K562 (cell line): ENCODE measurements at regions not wholly inside any gene's neighbourhood (a gene's known extent, or its start where the extent isn't known, plus 50 kb on each side); places are given as distances from the start of the nearest gene placed in this dataset.

Source experiments
- ATAC-seq: fragments of 200-7000 bp; cut with Tn5 transposase; 3 replicates; pipeline ENCODE4 v1.9.1; 2020; ENCODE audit warnings: moderate library complexity
- BruUV-seq: library from RNA; stranded (reverse); fragments of 400-500 nt; replicated peaks from 2 replicates; lab custom pipeline; 2021; lab: Mats Ljungman, UMichigan
- CTCF ChIA-PET: fragments of 300-600 bp; formaldehyde crosslinking; extraction: SDS; loops from one replicate; lab custom pipeline; 2021; ENCODE audit warnings: low intra/inter-chr PET ratio; lab: Yijun Ruan, JAX
- POLR2A ChIA-PET: fragments of 300-600, 350-650 bp; sonication (Branson Sonifier 250); formaldehyde crosslinking; extraction: SDS; loops from one replicate; lab custom pipeline; 2021; ENCODE audit warnings: antibody characterized with exemption, inconsistent platforms; lab: Yijun Ruan, JAX
- DNase-seq, 4 experiments: peaks; one replicate each; pipeline versions ENCODE4 v3.0.0 to v3.0.0-alpha.2; 2011 to 2018; ENCODE audit warnings: low spot score in 3 of 4, mixed read lengths in 3 of 4; ENCODE audit errors: extremely low read depth in 1 of 4
- FAIRE-seq: peaks from 2 replicates; lab custom pipeline; 2011; peaks lifted over from hg19 to GRCh38; lab: Jason Lieb, UNC
- H2AFZ ChIP-seq: 2 replicates; pipeline ENCODE4 v1.6.0; 2011; ENCODE audit warnings: low read depth, low read length, control low read depth, inconsistent platforms
- H3K27ac ChIP-seq: fragments of 200-600 bp; 3 replicates; pipeline ENCODE4 v1.8.0; 2011; ENCODE audit warnings: low read depth, mild to moderate bottlenecking, control low read depth, inconsistent platforms, low read length, moderate library complexity, mixed read lengths; ENCODE audit errors: extremely low read depth
- H3K27me3 ChIP-seq, 2 experiments: fragments of 300-600 bp in 1 of 2; 2 replicates in 1 of 2; 3 replicates in 1 of 2; pipeline versions ENCODE4 v1.6.0 to v1.8.0; 2011; ENCODE audit warnings: inconsistent platforms in 2 of 2, low read length in 2 of 2, mild to moderate bottlenecking in 1 of 2, mixed read lengths in 1 of 2, moderate library complexity in 1 of 2; ENCODE audit not compliant: control insufficient read depth in 2 of 2, insufficient read depth in 2 of 2
- H3K36me3 ChIP-seq: fragments of 300-600 bp; 3 replicates; pipeline ENCODE4 v1.8.0; 2011; ENCODE audit warnings: mild to moderate bottlenecking, low read length, inconsistent platforms; ENCODE audit not compliant: control insufficient read depth, insufficient read depth
- H3K4me1 ChIP-seq, 2 experiments: fragments of 200-600 bp in 1 of 2; replicated peaks in 1 of 2; 2 replicates in 1 of 2; 3 replicates in 1 of 2; pipeline versions ENCODE4 v1.5.1 to v1.8.0; 2011; ENCODE audit warnings: inconsistent platforms in 2 of 2, low read length in 2 of 2, mild to moderate bottlenecking in 1 of 2, mixed read lengths in 1 of 2, moderate library complexity in 1 of 2; ENCODE audit not compliant: control insufficient read depth in 2 of 2, insufficient read depth in 2 of 2
- H3K4me2 ChIP-seq: 2 replicates; pipeline ENCODE4 v1.6.1; 2011; ENCODE audit warnings: low read length, control low read depth, inconsistent platforms, mixed read lengths; ENCODE audit not compliant: insufficient read depth
- H3K4me3 ChIP-seq: fragments of 200-600 bp; sonication (generic), shearing (Covaris generic); 2 replicates; pipeline ENCODE4 v1.5.1; 2016; ENCODE audit warnings: control low read depth, inconsistent platforms
- H3K79me2 ChIP-seq: fragments of 200-600 bp; 3 replicates; pipeline ENCODE4 v1.8.0; 2011; ENCODE audit warnings: low read length, inconsistent platforms; ENCODE audit not compliant: control insufficient read depth, insufficient read depth
- H3K9ac ChIP-seq, 2 experiments: 2 replicates each; pipeline versions ENCODE4 v1.6.0 to v1.6.1; 2011; ENCODE audit warnings: low read depth in 2 of 2, low read length in 2 of 2, control low read depth in 1 of 2, inconsistent platforms in 1 of 2, mild to moderate bottlenecking in 1 of 2, mixed read lengths in 1 of 2; ENCODE audit not compliant: insufficient read depth in 1 of 2
- H3K9me1 ChIP-seq: one replicate; pipeline ENCODE4 v1.6.0; 2011; ENCODE audit warnings: inconsistent platforms, mild to moderate bottlenecking, low read length, moderate library complexity; ENCODE audit not compliant: control insufficient read depth, insufficient read depth
- H3K9me3 ChIP-seq: replicated peaks from 2 replicates; pipeline ENCODE4 v1.5.1; 2011; ENCODE audit warnings: low read depth, low read length, inconsistent platforms; ENCODE audit not compliant: control insufficient read depth, insufficient read depth
- H4K20me1 ChIP-seq: replicated peaks from 2 replicates; pipeline ENCODE4 v1.6.1; 2011; ENCODE audit warnings: low read length, inconsistent platforms, mixed read lengths; ENCODE audit not compliant: control insufficient read depth, insufficient read depth
- CBX2 ChIP-seq: fragments of 200-600 bp; sonication (generic); IDR thresholded peaks from one replicate; pipeline ENCODE4 v1.6.1; 2012; ENCODE audit warnings: mild to moderate bottlenecking, low read length, inconsistent platforms; ENCODE audit not compliant: insufficient read depth, poor library complexity, severe bottlenecking
- CHD4 ChIP-seq: fragments of 200-600 bp; sonication (generic); IDR thresholded peaks from 3 replicates; pipeline ENCODE4 v1.6.1; 2012; ENCODE audit warnings: low read depth, mild to moderate bottlenecking, mixed read lengths, low read length, inconsistent platforms; ENCODE audit not compliant: insufficient read depth, insufficient replicate concordance, poor library complexity, severe bottlenecking
- MEF2A ChIP-seq: IDR thresholded peaks from 2 replicates; pipeline ENCODE4 v1.6.1; 2011; ENCODE audit warnings: low read depth, mild to moderate bottlenecking, low read length, moderate library complexity; ENCODE audit not compliant: control insufficient read depth
- MXI1 ChIP-seq: IDR thresholded peaks from 2 replicates; pipeline ENCODE4 v1.6.1; 2011; ENCODE audit warnings: low read depth, mild to moderate bottlenecking, improper control_type of control experiment, low read length
- NR1H2 ChIP-seq: sonication (generic); formaldehyde crosslinking; IDR thresholded peaks from 2 replicates; pipeline ENCODE4 v1.4.0; 2020; ENCODE audit warnings: mild to moderate bottlenecking, missing genetic modification reagents
- POLR2H ChIP-seq: IDR thresholded peaks from 2 replicates; pipeline ENCODE4 v1.6.1; 2016; ENCODE audit warnings: missing genetic modification characterization, low read depth, mild to moderate bottlenecking, control low read depth, missing compliant biosample characterization, moderate library complexity
- PRPF4 ChIP-seq: fragments of 200-400 bp; formaldehyde crosslinking; IDR thresholded peaks from one replicate; pipeline ENCODE4 v1.6.1; 2017; ENCODE audit warnings: low read length, low read depth, mild to moderate bottlenecking; ENCODE audit not compliant: insufficient read depth, poor library complexity, severe bottlenecking
- PURB ChIP-seq: sonication (generic); formaldehyde crosslinking; IDR thresholded peaks from 2 replicates; pipeline ENCODE4 v1.9.0; 2021; ENCODE audit warnings: low read depth, mild to moderate bottlenecking, missing genetic modification reagents
- RBM22 ChIP-seq: fragments of 200-400 bp; formaldehyde crosslinking; IDR thresholded peaks from 2 replicates; pipeline ENCODE4 v1.6.1; 2018; ENCODE audit warnings: low read length, low read depth; ENCODE audit not compliant: poor library complexity, severe bottlenecking
- TEAD4 ChIP-seq, 2 experiments: sonication (generic) in 1 of 2; formaldehyde crosslinking in 1 of 2; IDR thresholded peaks; 2 replicates each; pipeline versions ENCODE4 v1.6.1 to v1.8.0; 2012 to 2022; ENCODE audit warnings: borderline replicate concordance in 1 of 2, inconsistent platforms in 1 of 2, low read length in 1 of 2, mild to moderate bottlenecking in 1 of 2, missing genetic modification reagents in 1 of 2
- ZBTB26 ChIP-seq: fragments of 450-650 bp; formaldehyde crosslinking; IDR thresholded peaks from 2 replicates; pipeline ENCODE4 v1.4.0; 2022; ENCODE audit warnings: missing genetic modification characterization
- ZNF717 ChIP-seq: fragments of 250-450 bp; sonication (Bioruptor Pico); IDR thresholded peaks from 2 replicates; pipeline ENCODE4 v1.5.0; 2021
- ZNF764 ChIP-seq: fragments of 250-450 bp; sonication (Bioruptor Pico); IDR thresholded peaks from 2 replicates; pipeline ENCODE4 v1.4.0; 2020; ENCODE audit warnings: low read depth, mild to moderate bottlenecking, moderate library complexity
- WGBS: fragments of 100-300 bp; shearing (Covaris generic); methylation state at CpG from one replicate; pipeline ENCODE4 v1.1.6; 2016; ENCODE audit warnings: low coverage, mixed read lengths; ENCODE audit not compliant: insufficient coverage; ENCODE audit errors: missing lambda C conversion rate; 5-methylcytosine and 5-hydroxymethylcytosine counted together
- in situ Hi-C: fragments of 300-500 bp; cut with MboI; formaldehyde crosslinking; loops from 4 replicates; pipeline ENCODE4 v1.15.0; 2018; ENCODE audit warnings: inconsistent platforms, mixed read lengths
- intact Hi-C: fragments of 100-400 bp; cut with micrococcal nuclease; formaldehyde crosslinking; loops from 2 replicates; pipeline ENCODE4 v1.14.2; 2022
- TF ChIP-seq, protein P1 (sequence below): fragments of 450-650 bp; IDR thresholded peaks from 2 replicates; pipeline ENCODE4 v1.6.1; 2016; ENCODE audit warnings: low read depth

DNA sequence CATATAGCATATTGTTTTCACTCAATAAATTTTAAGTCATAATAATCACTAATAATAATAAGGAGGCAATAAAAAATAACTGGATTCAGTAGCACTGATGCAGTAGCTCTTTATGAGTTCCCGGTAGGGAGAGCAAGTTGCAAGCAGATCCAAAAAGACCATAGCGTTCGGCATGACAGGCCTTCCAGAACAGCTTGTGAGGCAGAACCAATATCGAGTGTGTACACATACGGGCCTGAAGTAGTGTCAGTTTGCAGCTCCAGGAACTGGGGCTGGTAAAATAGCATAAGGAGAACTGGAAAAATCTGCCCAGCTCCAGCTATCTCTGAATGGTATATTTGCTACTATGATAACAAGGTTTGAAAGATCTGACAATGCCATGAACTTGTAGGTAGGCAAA is 1607.8 kb upstream of the PIK3C3 start:
- Histone ChIP-seq H3K4me2 (no peak overlapping the region), H3K27ac (no peak overlapping the region), H3K4me1 (no peaks in the 10 kb centered on the region), H3K27me3 (no peaks in the 10 kb centered on the region), H4K20me1 (no peaks in the 10 kb centered on the region), H3K36me3 (no peaks in the 10 kb centered on the region), H3K79me2 (no peaks in the 10 kb centered on the region), H3K9ac (no peak overlapping the region), H3K9me3 (no peaks in the 10 kb centered on the region; the same call in 1 of the 2 replicates), H3K9me1 (no peaks in the 10 kb centered on the region), H3K4me3 (no peak overlapping the region), H2AFZ (no peak overlapping the region)
- ChIA-PET CTCF (no interaction called here), POLR2A (no interaction called here)
- BruUV-seq = no TSS peak
- FAIRE-seq (no peak), DNase-seq (no peak), ATAC-seq (no peak)
- intact Hi-C loops = no loop called here
- WGBS = 0% methylated on average over 5 of the region's 5 CpGs
- in situ Hi-C loops = loop anchor here (10.0 kb wide), 1 partner anchor 1222 kb away; no protein-coding TSS in a partner anchor
- TF ChIP-seq MEF2A (no peak), CHD4 (no peak), TEAD4 (IDR thresholded peaks at IDR 0.05; ENCODE audit: low read length) (no peak), TEAD4 (CRISPR knock-in tag; IDR thresholded peaks at IDR 0.05; ENCODE audit: borderline replicate concordance) (no peak), ZNF764 (no peak), ZBTB26 (CRISPR knock-in tag) (no peak), PRPF4 (no peak), RBM22 (no peak), CBX2 (no peak), ZNF717 (CRISPR knock-in tag) (no peak), POLR2H (no peak), PURB (no peak), MXI1 (no peak), NR1H2 (CRISPR knock-in tag) (no peak)
- TF ChIP-seq, protein P1, sequence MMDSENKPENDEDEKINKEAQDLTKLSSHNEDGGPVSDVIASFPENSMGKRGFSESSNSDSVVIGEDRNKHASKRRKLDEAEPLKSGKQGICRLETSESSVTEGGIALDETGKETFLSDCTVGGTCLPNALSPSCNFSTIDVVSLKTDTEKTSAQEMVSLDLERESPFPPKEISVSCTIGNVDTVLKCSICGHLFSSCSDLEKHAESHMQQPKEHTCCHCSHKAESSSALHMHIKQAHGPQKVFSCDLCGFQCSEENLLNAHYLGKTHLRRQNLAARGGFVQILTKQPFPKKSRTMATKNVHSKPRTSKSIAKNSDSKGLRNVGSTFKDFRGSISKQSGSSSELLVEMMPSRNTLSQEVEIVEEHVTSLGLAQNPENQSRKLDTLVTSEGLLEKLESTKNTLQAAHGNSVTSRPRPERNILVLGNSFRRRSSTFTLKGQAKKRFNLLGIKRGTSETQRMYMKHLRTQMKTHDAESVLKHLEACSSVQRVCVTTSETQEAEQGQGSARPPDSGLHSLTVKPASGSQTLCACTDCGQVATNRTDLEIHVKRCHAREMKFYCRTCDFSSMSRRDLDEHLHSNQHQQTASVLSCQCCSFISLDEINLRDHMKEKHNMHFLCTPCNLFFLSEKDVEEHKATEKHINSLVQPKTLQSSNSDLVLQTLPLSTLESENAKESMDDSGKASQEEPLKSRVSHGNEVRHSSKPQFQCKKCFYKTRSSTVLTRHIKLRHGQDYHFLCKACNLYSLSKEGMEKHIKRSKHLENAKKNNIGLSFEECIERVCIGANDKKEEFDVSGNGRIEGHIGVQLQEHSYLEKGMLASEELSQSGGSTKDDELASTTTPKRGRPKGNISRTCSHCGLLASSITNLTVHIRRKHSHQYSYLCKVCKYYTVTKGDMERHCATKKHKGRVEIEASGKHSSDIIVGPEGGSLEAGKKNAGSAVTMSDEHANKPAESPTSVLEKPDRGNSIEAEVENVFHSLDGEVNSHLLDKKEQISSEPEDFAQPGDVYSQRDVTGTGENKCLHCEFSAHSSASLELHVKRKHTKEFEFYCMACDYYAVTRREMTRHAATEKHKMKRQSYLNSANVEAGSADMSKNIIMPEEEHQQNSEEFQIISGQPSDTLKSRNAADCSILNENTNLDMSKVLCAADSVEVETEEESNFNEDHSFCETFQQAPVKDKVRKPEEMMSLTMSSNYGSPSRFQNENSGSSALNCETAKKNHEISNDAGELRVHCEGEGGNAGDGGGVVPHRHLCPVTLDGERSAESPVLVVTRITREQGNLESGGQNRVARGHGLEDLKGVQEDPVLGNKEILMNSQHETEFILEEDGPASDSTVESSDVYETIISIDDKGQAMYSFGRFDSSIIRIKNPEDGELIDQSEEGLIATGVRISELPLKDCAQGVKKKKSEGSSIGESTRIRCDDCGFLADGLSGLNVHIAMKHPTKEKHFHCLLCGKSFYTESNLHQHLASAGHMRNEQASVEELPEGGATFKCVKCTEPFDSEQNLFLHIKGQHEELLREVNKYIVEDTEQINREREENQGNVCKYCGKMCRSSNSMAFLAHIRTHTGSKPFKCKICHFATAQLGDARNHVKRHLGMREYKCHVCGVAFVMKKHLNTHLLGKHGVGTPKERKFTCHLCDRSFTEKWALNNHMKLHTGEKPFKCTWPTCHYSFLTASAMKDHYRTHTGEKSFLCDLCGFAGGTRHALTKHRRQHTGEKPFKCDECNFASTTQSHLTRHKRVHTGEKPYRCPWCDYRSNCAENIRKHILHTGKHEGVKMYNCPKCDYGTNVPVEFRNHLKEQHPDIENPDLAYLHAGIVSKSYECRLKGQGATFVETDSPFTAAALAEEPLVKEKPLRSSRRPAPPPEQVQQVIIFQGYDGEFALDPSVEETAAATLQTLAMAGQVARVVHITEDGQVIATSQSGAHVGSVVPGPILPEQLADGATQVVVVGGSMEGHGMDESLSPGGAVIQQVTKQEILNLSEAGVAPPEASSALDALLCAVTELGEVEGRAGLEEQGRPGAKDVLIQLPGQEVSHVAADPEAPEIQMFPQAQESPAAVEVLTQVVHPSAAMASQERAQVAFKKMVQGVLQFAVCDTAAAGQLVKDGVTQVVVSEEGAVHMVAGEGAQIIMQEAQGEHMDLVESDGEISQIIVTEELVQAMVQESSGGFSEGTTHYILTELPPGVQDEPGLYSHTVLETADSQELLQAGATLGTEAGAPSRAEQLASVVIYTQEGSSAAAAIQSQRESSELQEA = no peak
